ENCODE measurements at regions not wholly inside any gene's neighbourhood (a gene's known extent, or its start where the extent isn't known, plus 50 kb on each side); places are given as distances from the start of the nearest gene placed in this dataset.

DNA sequence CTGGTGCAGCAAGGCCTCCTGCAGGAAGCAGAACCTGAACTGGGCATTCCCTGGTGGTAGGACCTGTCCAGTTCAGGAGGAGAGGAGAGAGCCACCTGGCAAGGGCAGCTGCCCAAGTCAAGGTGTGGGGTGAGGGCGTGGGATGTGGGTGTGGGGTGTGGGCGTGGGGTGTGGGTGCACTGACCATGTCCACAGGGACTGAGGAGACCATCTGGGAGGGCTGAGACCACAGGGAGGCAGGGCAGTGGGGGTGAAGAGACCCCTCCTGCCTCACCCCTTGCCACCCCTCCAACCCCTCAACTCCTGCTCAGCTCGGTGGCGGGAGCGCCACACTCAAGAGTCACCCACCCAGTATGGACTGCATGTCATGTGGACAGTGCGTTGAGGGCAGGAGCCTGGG is 117.9 kb downstream of the CPZ start:
- Histone ChIP-seq H3K79me1 (replicated peaks; ENCODE audit: low read length, poor library complexity, severe bottlenecking) (no peaks in the 10 kb centered on the region), H3K4ac (ENCODE audit: low read depth in 1 of 2, low read length in 2 of 2) (no peak overlapping the region), H3K27me3 (ENCODE audit: control insufficient read depth in 1 of 2, insufficient read depth in 1 of 2, low read length in 2 of 2) (peaks cover 0 to 12% of the 10 kb centered on the region in 2 experiments), H2BK12ac (ENCODE audit: low read length in 2 of 2) (no peak overlapping the region), H2AK5ac (ENCODE audit: low read length, severe bottlenecking) (no peak overlapping the region), H3K9ac (ENCODE audit: low read length) (no peak overlapping the region), H3K9me3 (ENCODE audit: control insufficient read depth, low read length) (peaks cover 27% of the 10 kb centered on the region), H3K27ac (ENCODE audit: low read length, poor library complexity, severe bottlenecking) (no peak overlapping the region), H3K4me1 (ENCODE audit: control insufficient read depth, insufficient read depth, low read depth, low read length) (no peaks in the 10 kb centered on the region), H2BK15ac (ENCODE audit: low read depth, poor library complexity, severe bottlenecking) (no peak overlapping the region), H4K8ac (ENCODE audit: low read length) (no peak overlapping the region), H2AFZ (ENCODE audit: low read depth, low read length) (no peak overlapping the region), H3K36me3 (ENCODE audit: control insufficient read depth in 1 of 2, insufficient read depth in 2 of 2, low read depth in 1 of 2, low read length in 2 of 2) (no peaks in the 10 kb centered on the region), H2BK120ac (ENCODE audit: low read depth, low read length) (no peak overlapping the region), H2BK5ac (ENCODE audit: low read depth, low read length, poor library complexity, severe bottlenecking) (no peak overlapping the region), H3K18ac (ENCODE audit: low read depth in 1 of 2, low read length in 2 of 2) (no peak overlapping the region), H3K23ac (ENCODE audit: low read length in 2 of 2) (no peak overlapping the region), H3K4me3 (ENCODE audit: insufficient read depth in 1 of 2, low read depth in 1 of 2, low read length in 2 of 2) (no peak overlapping the region), H3K4me2 (ENCODE audit: low read length, poor library complexity, severe bottlenecking) (no peak overlapping the region), H3K14ac (ENCODE audit: low read length in 2 of 2) (no peak overlapping the region), H4K91ac (ENCODE audit: low read length) (no peak overlapping the region)
- 76% methylated on average over 5 of the region's 6 CpGs for WGBS
- no peak for DNase-seq

DNA sequence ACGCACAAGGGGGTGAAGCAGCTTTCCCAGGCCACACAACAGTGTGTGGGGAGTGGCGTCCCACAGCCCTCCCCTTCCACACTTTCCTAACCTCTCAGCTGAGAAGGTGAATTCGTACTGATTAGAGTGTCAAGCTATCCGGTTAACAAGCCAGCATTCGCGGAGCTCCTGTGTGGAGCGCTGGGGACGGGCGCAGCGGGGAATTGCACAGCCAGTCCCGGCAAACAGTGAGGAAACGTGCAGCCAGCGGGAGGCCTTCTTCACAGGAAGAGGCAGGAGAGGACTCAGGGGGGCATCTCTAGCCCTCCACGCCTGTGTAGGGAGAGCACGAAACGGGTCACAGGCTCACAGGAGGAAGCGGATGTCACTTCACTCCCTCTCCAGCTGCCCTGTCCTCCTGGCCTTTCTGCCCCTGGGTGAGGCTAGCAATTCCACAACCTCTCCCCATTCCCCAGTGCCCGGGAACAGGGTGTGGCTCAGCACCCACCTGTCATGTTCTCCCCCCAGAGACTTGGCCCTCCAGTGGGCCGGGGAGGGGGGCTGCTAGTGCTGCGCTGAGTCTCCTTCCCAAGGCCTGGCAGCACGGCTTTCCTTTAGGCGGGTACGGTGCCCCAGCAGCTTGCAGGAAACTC is 117.3 kb downstream of the CPZ start:
- no peak overlapping the region for H3K9ac ChIP-seq (ENCODE audit: low read length)
- no peak overlapping the region for H2BK12ac ChIP-seq (ENCODE audit: low read length in 2 of 2)
- H3K36me3 ChIP-seq (ENCODE audit: control insufficient read depth in 1 of 2, insufficient read depth in 2 of 2, low read depth in 1 of 2, low read length in 2 of 2), result no peaks in the 10 kb centered on the region
- H2AK5ac ChIP-seq (ENCODE audit: low read length, severe bottlenecking), result no peak overlapping the region
- no peak overlapping the region for H2BK15ac ChIP-seq (ENCODE audit: low read depth, poor library complexity, severe bottlenecking)
- no peak overlapping the region for H2AFZ ChIP-seq (ENCODE audit: low read depth, low read length)
- H3K14ac ChIP-seq (ENCODE audit: low read length in 2 of 2), result no peak overlapping the region
- no peaks in the 10 kb centered on the region for H3K79me1 ChIP-seq (replicated peaks; ENCODE audit: low read length, poor library complexity, severe bottlenecking)
- no peak overlapping the region for H3K4ac ChIP-seq (ENCODE audit: low read depth in 1 of 2, low read length in 2 of 2)
- H3K4me2 ChIP-seq (ENCODE audit: low read length, poor library complexity, severe bottlenecking), result no peak overlapping the region
- no peak overlapping the region for H3K23ac ChIP-seq (ENCODE audit: low read length in 2 of 2)
- H3K27me3 ChIP-seq (ENCODE audit: control insufficient read depth in 1 of 2, insufficient read depth in 1 of 2, low read length in 2 of 2), result peaks cover 0 to 12% of the 10 kb centered on the region in 2 experiments
- peaks cover 21% of the 10 kb centered on the region for H3K9me3 ChIP-seq (ENCODE audit: control insufficient read depth, low read length)
- H4K8ac ChIP-seq (ENCODE audit: low read length), result no peak overlapping the region
- H4K91ac ChIP-seq (ENCODE audit: low read length), result no peak overlapping the region
- H3K4me3 ChIP-seq (ENCODE audit: insufficient read depth in 1 of 2, low read depth in 1 of 2, low read length in 2 of 2), result no peak overlapping the region
- no peak overlapping the region for H2BK120ac ChIP-seq (ENCODE audit: low read depth, low read length)
- H3K18ac ChIP-seq (ENCODE audit: low read depth in 1 of 2, low read length in 2 of 2), result no peak overlapping the region
- WGBS, result 65% methylated on average over 23 of the region's 23 CpGs
- no peak for DNase-seq
- no peak overlapping the region for H2BK5ac ChIP-seq (ENCODE audit: low read depth, low read length, poor library complexity, severe bottlenecking)
- H3K4me1 ChIP-seq (ENCODE audit: control insufficient read depth, insufficient read depth, low read depth, low read length), result no peaks in the 10 kb centered on the region
- no peak overlapping the region for H3K27ac ChIP-seq (ENCODE audit: low read length, poor library complexity, severe bottlenecking)

DNA sequence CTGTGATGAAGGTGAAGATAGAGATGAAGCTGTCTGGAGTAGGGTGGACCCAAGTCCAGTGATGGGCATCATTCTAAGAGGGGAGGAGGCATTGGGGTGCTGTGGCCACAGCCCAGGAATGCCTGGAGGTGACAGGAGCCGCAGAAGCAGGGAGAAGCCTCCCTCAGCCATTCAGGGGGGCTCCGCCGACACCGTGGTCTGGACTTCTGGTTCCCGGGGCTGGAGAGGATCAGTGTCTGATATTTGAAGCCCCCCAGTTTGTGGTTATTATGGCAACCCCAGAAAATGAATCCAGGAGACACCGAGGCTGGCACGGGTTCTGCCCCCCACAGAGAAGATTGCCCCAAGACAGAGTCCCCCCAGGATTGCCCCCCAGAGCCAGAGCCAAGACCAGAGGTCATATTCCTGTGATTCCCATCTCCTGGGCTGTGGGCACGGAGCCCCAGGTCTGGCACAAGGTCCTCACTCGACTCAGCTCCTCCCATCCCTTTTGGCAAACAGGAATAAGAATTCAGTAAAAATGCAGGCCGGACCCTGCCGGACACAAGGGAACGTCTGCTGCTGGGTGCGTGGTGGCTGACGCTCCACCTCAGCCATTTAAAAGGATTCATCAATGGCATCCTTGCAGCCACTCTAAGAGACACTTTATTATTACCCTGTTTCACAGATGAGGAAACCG is 116.6 kb downstream of the CPZ start:
- Histone ChIP-seq H2BK120ac (ENCODE audit: low read depth, low read length) (no peak overlapping the region), H3K4ac (ENCODE audit: low read depth in 1 of 2, low read length in 2 of 2) (no peak overlapping the region), H2BK12ac (ENCODE audit: low read length in 2 of 2) (no peak overlapping the region), H3K4me3 (ENCODE audit: insufficient read depth in 1 of 2, low read depth in 1 of 2, low read length in 2 of 2) (no peak overlapping the region), H3K18ac (ENCODE audit: low read depth in 1 of 2, low read length in 2 of 2) (no peak overlapping the region), H2BK5ac (ENCODE audit: low read depth, low read length, poor library complexity, severe bottlenecking) (no peak overlapping the region), H3K79me1 (replicated peaks; ENCODE audit: low read length, poor library complexity, severe bottlenecking) (no peaks in the 10 kb centered on the region), H2AFZ (ENCODE audit: low read depth, low read length) (no peak overlapping the region), H3K23ac (ENCODE audit: low read length in 2 of 2) (no peak overlapping the region), H3K9me3 (ENCODE audit: control insufficient read depth, low read length) (peaks cover 15% of the 10 kb centered on the region), H3K9ac (ENCODE audit: low read length) (no peak overlapping the region), H3K4me2 (ENCODE audit: low read length, poor library complexity, severe bottlenecking) (no peak overlapping the region), H4K91ac (ENCODE audit: low read length) (no peak overlapping the region), H2AK5ac (ENCODE audit: low read length, severe bottlenecking) (no peak overlapping the region), H3K36me3 (ENCODE audit: control insufficient read depth in 1 of 2, insufficient read depth in 2 of 2, low read depth in 1 of 2, low read length in 2 of 2) (no peaks in the 10 kb centered on the region), H3K27me3 (ENCODE audit: control insufficient read depth in 1 of 2, insufficient read depth in 1 of 2, low read length in 2 of 2) (peaks cover 0 to 16% of the 10 kb centered on the region in 2 experiments), H2BK15ac (ENCODE audit: low read depth, poor library complexity, severe bottlenecking) (no peak overlapping the region), H3K14ac (ENCODE audit: low read length in 2 of 2) (no peak overlapping the region), H4K8ac (ENCODE audit: low read length) (no peak overlapping the region), H3K4me1 (ENCODE audit: control insufficient read depth, insufficient read depth, low read depth, low read length) (no peaks in the 10 kb centered on the region), H3K27ac (ENCODE audit: low read length, poor library complexity, severe bottlenecking) (no peak overlapping the region)
- DNase-seq, result no peak
- 81% methylated on average over 15 of the region's 15 CpGs for WGBS

DNA sequence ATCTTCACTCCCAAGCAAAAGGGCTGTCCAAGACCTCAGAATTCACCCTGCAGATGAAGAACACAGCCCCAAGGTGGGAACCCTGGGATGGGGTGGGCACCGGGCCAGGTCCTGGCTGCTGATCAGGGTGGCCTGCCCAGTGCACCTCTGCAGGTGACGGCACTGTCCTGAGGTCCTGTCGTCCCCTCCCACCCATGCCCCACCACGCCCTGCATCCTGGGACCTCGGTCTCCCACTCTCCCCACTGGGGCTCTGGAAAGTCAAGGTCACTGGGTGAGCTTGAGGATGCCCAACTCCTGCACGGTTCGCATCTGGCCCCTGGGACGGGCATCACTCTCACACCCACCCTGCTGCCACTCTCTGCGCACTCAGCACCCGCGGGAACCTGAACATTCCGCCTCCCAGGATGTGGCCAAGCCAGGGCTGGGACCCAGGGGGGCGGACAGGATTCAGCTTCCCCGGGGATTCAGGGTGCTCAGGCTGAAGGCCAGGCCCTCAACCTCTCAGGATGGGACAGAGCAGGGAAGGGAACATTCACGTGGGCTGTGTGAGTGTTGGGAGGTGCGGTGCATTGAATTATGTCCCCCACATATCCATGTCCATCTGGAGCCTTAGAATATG is 115.9 kb downstream of the CPZ start:
- Histone ChIP-seq H2AK5ac (ENCODE audit: low read length, severe bottlenecking) (no peak overlapping the region), H3K79me1 (replicated peaks; ENCODE audit: low read length, poor library complexity, severe bottlenecking) (no peaks in the 10 kb centered on the region), H2BK12ac (ENCODE audit: low read length in 2 of 2) (no peak overlapping the region), H3K18ac (ENCODE audit: low read depth in 1 of 2, low read length in 2 of 2) (no peak overlapping the region), H3K4me3 (ENCODE audit: insufficient read depth in 1 of 2, low read depth in 1 of 2, low read length in 2 of 2) (no peak overlapping the region), H3K4me1 (ENCODE audit: control insufficient read depth, insufficient read depth, low read depth, low read length) (no peaks in the 10 kb centered on the region), H3K9ac (ENCODE audit: low read length) (no peak overlapping the region), H3K14ac (ENCODE audit: low read length in 2 of 2) (no peak overlapping the region), H2AFZ (ENCODE audit: low read depth, low read length) (no peak overlapping the region), H3K9me3 (ENCODE audit: control insufficient read depth, low read length) (peaks cover 12% of the 10 kb centered on the region), H3K27me3 (ENCODE audit: control insufficient read depth in 1 of 2, insufficient read depth in 1 of 2, low read length in 2 of 2) (peaks cover 0 to 23% of the 10 kb centered on the region in 2 experiments), H3K23ac (ENCODE audit: low read length in 2 of 2) (no peak overlapping the region), H2BK120ac (ENCODE audit: low read depth, low read length) (no peak overlapping the region), H3K4ac (ENCODE audit: low read depth in 1 of 2, low read length in 2 of 2) (no peak overlapping the region), H3K4me2 (ENCODE audit: low read length, poor library complexity, severe bottlenecking) (no peak overlapping the region), H3K27ac (ENCODE audit: low read length, poor library complexity, severe bottlenecking) (no peak overlapping the region), H4K91ac (ENCODE audit: low read length) (no peak overlapping the region), H2BK5ac (ENCODE audit: low read depth, low read length, poor library complexity, severe bottlenecking) (no peak overlapping the region), H2BK15ac (ENCODE audit: low read depth, poor library complexity, severe bottlenecking) (no peak overlapping the region), H4K8ac (ENCODE audit: low read length) (no peak overlapping the region), H3K36me3 (ENCODE audit: control insufficient read depth in 1 of 2, insufficient read depth in 2 of 2, low read depth in 1 of 2, low read length in 2 of 2) (no peaks in the 10 kb centered on the region)
- DNase-seq, result no peak
- 72% methylated on average over 14 of the region's 16 CpGs for WGBS

Measured in mesenchymal stem cell (in vitro differentiated cells and primary cell).